GM12872 (cell line): ENCODE measurements at regions not wholly inside any gene's neighbourhood (a gene's known extent, or its start where the extent isn't known, plus 50 kb on each side); places are given as distances from the start of the nearest gene placed in this dataset.

Experiments
- TF ChIP-seq, protein P1 (sequence below): IDR thresholded peaks from 3 replicates; pipeline ENCODE4 v1.5.1; 2011; ENCODE audit warnings: low read depth, mild to moderate bottlenecking, low read length, moderate library complexity; ENCODE audit not compliant: insufficient read depth

DNA sequence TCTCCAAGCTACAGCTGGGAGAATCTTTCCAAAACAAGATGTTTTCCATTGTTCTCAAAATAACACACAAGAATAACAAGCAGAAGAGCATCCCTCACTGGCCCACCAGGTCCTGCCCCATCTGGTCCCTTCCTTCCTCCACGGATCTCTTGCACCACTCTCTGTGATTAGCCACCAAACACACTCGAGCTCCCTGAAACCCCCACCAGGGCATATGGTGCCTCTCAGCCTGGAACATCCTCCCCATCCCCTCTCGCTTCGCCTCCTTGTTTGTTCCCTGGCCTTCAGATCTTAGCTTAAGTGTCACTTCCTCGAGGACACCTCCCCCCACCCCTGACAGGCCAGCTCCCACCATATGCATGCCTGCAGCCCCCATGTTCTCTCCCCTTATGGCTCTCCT lies 496.6 kb upstream of the PROK2 start:
- TF ChIP-seq, protein P1, sequence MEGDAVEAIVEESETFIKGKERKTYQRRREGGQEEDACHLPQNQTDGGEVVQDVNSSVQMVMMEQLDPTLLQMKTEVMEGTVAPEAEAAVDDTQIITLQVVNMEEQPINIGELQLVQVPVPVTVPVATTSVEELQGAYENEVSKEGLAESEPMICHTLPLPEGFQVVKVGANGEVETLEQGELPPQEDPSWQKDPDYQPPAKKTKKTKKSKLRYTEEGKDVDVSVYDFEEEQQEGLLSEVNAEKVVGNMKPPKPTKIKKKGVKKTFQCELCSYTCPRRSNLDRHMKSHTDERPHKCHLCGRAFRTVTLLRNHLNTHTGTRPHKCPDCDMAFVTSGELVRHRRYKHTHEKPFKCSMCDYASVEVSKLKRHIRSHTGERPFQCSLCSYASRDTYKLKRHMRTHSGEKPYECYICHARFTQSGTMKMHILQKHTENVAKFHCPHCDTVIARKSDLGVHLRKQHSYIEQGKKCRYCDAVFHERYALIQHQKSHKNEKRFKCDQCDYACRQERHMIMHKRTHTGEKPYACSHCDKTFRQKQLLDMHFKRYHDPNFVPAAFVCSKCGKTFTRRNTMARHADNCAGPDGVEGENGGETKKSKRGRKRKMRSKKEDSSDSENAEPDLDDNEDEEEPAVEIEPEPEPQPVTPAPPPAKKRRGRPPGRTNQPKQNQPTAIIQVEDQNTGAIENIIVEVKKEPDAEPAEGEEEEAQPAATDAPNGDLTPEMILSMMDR: no peak

DNA sequence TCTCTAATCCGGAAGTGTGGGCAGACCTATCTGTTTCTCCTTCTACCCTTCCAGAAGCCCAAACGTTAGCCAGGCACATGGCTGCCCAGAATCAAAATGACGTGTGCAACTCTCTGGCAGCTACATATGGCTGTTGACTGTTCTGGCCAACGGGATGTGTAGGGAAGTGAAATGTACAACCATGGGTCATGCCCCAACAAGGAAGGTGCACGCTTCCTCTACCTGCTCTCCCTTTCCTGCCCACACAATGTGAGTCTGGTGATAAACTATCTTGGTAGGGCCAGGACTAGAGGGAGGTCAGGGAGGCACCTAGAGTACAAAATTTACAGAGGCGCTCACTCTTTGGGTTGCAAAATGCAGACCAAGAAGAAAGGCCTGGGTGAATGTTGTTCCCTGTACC lies 495.9 kb upstream of the PROK2 start:
- TF ChIP-seq, protein P1: no peak

DNA sequence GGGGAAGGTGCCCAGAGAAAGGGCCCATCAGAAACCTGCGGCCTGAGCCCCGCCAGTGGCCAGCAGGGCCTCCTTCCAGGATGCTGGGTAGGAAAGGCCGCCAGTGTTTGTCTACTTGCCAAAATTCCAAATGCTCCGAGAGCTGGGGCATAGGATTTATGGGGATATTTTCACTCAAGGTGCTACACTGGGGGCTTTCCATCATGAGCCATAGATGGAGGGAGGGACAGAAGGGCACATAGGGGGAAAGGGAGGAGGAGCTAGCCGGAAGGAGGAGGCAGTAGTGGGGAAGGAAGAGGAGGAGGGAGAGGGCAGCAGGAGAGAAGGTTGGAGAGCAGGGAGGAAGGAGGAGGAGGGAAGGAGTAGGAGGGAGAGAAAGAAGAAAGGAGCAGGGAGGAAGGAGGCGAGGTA lies 494.7 kb upstream of the PROK2 start:
- TF ChIP-seq, protein P1: no peak

DNA sequence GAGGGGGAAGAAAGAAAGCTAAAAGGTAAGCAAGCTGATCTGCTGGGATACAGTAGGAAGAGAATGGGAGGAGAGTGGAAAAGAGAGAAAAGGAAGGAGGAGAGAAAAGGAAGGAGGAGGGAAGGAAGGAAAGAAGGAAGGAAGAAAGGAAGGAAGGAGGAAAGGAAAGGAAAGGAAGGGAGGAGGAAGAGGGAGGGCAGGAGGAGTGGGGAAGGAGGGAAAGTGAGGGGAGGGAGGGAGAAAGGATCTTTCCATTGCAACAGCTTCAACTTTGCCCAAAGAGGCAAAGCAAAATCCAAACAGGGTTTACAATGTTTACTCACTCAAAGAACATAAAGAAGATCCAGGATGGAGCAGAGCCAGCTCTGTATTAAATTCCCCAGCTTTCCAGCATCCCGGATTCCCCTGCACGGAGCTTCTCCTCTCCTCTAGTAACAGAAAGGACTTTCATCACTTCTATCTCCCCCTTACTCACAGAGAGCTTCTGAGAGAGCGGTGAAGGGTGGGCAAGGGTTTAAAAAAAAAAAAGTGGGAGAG lies 494.2 kb upstream of the PROK2 start:
- TF ChIP-seq, protein P1: no peak

DNA sequence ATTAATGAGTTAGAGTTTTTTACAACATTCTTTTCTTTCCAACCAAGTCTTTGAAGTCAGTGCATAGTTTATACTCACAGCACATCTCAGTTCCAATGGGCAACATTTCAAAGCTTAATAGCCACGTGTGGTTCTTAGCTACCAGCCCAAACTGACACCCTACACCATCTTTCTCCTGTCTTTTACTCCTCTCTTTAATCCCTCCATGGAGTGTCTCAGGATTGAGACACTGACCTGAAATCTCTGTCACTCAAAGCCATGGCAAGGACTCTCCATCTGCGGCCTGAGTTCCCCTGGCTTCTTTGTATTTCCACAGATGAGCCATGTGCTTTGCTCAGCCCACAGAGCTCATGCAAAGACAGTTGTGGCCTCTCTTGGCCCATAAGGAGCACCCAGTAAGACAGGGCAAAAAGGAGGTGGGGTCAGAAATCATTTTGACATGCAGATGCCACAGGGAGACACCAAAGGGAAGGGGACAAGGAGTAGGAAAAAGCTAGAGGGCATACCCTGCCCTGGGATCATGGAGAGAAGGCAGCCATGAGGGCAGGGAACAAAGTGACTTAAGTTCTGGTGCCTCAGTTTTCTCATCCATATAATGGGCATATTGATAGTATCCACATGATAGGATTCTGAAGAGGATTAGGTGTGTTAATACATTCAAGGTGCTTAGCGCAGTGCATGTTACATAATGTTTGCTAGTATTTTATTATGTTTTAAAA lies 493.6 kb upstream of the PROK2 start:
- TF ChIP-seq, protein P1: no peak

DNA sequence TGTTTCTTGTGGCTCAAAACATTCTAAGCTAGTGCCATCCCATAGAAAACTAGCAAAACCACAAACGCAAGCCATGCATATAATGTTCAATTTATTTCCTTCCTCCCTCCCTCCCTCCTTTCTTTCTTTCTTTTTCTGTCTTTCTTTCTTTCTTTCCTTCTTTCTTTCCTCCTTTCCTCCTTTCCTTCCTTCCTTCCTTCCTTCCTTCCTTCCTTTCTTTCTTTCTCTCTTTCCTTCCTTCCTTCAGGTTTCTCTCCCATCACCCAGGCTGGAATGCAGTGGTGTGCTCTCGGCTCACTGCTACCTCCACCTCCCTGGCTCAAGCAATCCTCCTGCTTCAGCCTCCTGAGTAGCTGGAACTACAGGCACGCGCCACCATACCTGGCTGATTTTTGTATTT lies 492.8 kb upstream of the PROK2 start:
- TF ChIP-seq, protein P1: no peak

DNA sequence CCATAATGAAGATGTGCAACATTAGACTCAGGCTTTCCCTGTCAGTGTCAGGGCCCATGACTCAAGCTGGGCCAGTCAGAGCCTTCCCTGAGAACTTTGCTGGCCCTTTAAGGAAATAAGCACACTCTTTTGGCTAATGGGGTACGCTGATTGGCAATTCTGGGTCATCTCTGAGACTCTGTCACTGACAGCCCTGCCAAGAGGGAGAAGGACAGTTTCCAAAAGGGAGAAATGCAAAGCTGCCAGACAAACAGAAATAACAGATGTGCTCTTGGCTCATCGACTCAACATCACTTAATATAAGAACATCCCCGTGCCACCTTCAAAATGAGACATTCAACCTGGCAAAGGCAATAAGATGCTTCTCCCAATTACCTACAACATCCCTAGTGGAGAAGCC lies 491.9 kb upstream of the PROK2 start:
- TF ChIP-seq, protein P1: no peak
